ENCODE measurements at regions not wholly inside any gene's neighbourhood (a gene's known extent, or its start where the extent isn't known, plus 50 kb on each side); places are given as distances from the start of the nearest gene placed in this dataset.

- H3K36me3 Mint-ChIP-seq = no peaks in the 10 kb centered on the region
- DNase-seq (ENCODE audit: extremely low spot score, unreplicated experiment) = no peak
- H3K9me3 Mint-ChIP-seq = peaks cover 5% of the 10 kb centered on the region
- peaks cover 9% of the 10 kb centered on the region for H3K4me1 Mint-ChIP-seq (ENCODE audit: unreplicated experiment)
- H3K4me3 Mint-ChIP-seq = no peak overlapping the region
- no peak overlapping the region for H3K27ac Mint-ChIP-seq
- H3K27me3 Mint-ChIP-seq = peaks cover 15% of the 10 kb centered on the region
- no peak for TF ChIP-seq CTCF (conservative IDR thresholded peaks at IDR 0.05)
Observed at GRCh38 chr2:240219208-240219890, 78.9 kb upstream of the OTOS start.

DNA sequence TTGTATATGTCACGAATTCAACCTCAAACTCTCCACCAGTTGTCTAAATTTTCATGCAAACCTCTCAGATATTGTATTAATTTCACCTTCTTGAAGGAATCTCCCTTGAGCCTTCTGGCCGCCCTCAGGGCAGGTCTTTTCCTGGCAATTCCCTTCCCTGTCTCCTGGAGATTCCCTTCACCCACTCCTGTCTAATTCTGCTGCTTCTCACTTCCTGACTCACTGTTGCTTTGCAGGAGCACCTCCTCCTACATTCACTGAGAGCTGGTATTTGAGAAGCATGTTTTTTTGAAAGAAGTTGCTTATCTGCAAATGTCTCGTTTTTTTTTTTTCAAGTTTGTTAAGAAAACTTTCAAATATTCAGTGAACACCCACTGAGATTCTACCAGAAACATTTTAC, 79.9 kb upstream of the OTOS start:
- no peak for DNase-seq (ENCODE audit: extremely low spot score, unreplicated experiment)
- Mint-ChIP-seq H3K27ac (no peak overlapping the region), H3K9me3 (peaks cover 5% of the 10 kb centered on the region), H3K27me3 (peaks cover 15% of the 10 kb centered on the region), H3K36me3 (no peaks in the 10 kb centered on the region), H3K4me1 (ENCODE audit: unreplicated experiment) (peaks cover 7% of the 10 kb centered on the region), H3K4me3 (no peak overlapping the region)
- no peak for TF ChIP-seq CTCF (conservative IDR thresholded peaks at IDR 0.05)

DNA sequence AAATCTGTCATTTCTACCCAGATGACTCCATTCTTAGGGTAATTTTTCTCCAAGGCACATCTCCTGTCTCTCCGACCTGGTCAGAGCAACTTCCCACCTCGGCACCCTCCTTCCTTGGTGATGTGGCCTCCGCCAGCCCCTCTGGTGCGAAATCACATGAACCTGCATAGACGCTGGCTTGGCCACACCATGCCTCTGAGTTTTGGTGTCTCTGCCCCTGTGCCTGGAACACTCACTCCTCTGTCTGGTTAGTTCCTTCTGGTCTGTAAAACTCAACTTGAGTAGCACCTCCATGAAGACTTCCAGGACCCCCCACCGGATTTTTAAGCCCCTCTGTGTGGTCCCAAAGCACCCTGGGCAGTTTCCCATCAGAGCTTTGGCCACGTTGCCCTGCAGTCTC, 83.2 kb upstream of the OTOS start:
- no peak for TF ChIP-seq CTCF (conservative IDR thresholded peaks at IDR 0.05)
- H3K27me3 Mint-ChIP-seq = peaks cover 15% of the 10 kb centered on the region
- H3K4me1 Mint-ChIP-seq (ENCODE audit: unreplicated experiment) = peaks cover 7% of the 10 kb centered on the region
- DNase-seq (ENCODE audit: extremely low spot score, unreplicated experiment) = no peak
- H3K4me3 Mint-ChIP-seq = no peak overlapping the region
- no peak overlapping the region for H3K27ac Mint-ChIP-seq
- H3K36me3 Mint-ChIP-seq = no peaks in the 10 kb centered on the region
- H3K9me3 Mint-ChIP-seq = peaks cover 9% of the 10 kb centered on the region

- Mint-ChIP-seq H3K4me3 (no peak overlapping the region), H3K27me3 (peaks cover 12% of the 10 kb centered on the region), H3K9me3 (peaks cover 9% of the 10 kb centered on the region), H3K27ac (no peak overlapping the region), H3K36me3 (no peaks in the 10 kb centered on the region), H3K4me1 (ENCODE audit: unreplicated experiment) (peaks cover 7% of the 10 kb centered on the region)
- no peak for DNase-seq (ENCODE audit: extremely low spot score, unreplicated experiment)
- TF ChIP-seq CTCF (conservative IDR thresholded peaks at IDR 0.05) = no peak
Observed at GRCh38 chr2:240224676-240225075, 84.2 kb upstream of the OTOS start.

- peaks cover 7% of the 10 kb centered on the region for H3K4me1 Mint-ChIP-seq (ENCODE audit: unreplicated experiment)
- H3K9me3 Mint-ChIP-seq = peaks cover 9% of the 10 kb centered on the region
- H3K4me3 Mint-ChIP-seq = no peak overlapping the region
- no peak for TF ChIP-seq CTCF (conservative IDR thresholded peaks at IDR 0.05)
- peaks cover 11% of the 10 kb centered on the region for H3K27me3 Mint-ChIP-seq
- no peaks in the 10 kb centered on the region for H3K36me3 Mint-ChIP-seq
- no peak for DNase-seq (ENCODE audit: extremely low spot score, unreplicated experiment)
- H3K27ac Mint-ChIP-seq = no peak overlapping the region
Observed at GRCh38 chr2:240225131-240225530, 84.7 kb upstream of the OTOS start.

Data from type B pancreatic cell (in vitro differentiated cells).